ENCODE measurements at regions not wholly inside any gene's neighbourhood (a gene's known extent, or its start where the extent isn't known, plus 50 kb on each side); places are given as distances from the start of the nearest gene placed in this dataset.

DNA sequence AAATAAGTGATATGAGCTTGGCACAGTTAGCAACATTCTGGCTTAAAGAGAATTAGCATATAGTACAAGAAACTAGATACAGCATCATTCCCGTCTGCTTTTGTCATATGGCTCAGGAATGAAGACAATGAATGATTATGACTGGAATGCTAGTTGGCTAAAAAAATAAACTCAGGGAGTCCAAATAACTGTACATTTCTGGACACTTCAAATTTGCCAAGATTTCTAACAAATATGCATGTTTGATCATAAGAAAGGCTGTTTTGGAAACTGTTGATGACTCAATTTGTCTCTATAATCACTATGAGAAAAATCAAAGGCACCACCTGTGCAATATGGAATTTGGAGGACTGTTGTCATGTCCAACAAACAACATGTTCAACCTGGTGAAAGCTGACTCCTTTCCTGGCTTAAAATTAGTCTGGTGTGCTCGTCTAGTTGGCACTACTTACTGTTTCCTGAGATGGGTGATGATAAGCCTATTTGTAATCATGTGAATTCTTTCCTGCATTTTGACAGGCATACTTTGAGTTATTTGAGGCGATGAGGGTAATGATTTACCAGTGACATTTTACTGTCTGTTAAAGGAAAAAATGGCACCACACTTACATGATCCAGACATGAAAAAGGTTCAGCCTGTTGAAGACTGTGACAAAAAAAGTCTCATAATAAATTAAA lies 133.9 kb upstream of the CDH20 start:
- TF ChIP-seq, protein P1, sequence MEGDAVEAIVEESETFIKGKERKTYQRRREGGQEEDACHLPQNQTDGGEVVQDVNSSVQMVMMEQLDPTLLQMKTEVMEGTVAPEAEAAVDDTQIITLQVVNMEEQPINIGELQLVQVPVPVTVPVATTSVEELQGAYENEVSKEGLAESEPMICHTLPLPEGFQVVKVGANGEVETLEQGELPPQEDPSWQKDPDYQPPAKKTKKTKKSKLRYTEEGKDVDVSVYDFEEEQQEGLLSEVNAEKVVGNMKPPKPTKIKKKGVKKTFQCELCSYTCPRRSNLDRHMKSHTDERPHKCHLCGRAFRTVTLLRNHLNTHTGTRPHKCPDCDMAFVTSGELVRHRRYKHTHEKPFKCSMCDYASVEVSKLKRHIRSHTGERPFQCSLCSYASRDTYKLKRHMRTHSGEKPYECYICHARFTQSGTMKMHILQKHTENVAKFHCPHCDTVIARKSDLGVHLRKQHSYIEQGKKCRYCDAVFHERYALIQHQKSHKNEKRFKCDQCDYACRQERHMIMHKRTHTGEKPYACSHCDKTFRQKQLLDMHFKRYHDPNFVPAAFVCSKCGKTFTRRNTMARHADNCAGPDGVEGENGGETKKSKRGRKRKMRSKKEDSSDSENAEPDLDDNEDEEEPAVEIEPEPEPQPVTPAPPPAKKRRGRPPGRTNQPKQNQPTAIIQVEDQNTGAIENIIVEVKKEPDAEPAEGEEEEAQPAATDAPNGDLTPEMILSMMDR (IDR thresholded peaks at IDR 0.05; ENCODE audit: extremely low read depth, insufficient read depth, missing control alignments) = no peak
- no peak for DNase-seq (ENCODE audit: low spot score)
- in situ Hi-C loops (cut with MboI; ENCODE audit: low pct_unique_long_range_greater_than_20kb, low sequenced_read_pairs, unreplicated experiment) = no loop called here

DNA sequence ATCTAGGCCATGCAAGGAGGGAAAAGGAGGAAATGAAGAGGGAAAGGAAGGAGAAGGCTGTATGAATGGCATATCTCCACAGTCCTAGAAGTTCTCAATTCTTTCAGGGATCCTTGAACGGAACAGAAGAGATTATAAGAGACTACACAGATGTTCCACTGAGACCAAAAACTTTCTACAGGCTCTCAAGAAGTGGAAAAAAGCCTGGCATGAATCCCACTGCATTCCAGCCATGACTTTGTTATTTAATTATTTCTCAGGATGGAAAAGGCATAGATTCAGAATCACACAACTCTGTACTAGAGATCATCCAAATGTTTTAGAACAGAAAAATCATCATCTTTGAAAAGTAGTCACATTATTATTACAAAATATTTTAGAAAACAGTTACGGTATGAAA lies 131.7 kb upstream of the CDH20 start:
- in situ Hi-C loops (cut with MboI; ENCODE audit: low pct_unique_long_range_greater_than_20kb, low sequenced_read_pairs, unreplicated experiment) = no loop called here

DNA sequence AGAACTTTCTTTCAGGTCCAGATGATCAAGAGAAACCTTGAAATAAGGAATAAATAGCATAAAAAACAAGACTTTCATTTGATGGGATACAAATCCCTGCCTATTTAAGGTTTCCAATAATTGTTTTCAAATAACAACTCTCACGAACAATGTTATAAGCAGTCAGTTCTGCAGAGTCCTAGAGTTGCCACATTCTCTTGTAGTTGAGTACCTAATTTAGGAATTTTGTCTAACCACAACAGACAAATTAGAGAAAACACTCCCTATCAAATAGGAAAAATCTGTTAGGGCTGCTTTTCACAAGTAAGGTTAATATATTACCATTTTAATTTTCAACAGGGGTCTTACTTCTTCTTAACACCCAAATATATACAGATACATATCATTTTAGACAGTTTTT lies 130.1 kb upstream of the CDH20 start:
- in situ Hi-C loops (cut with MboI; ENCODE audit: low pct_unique_long_range_greater_than_20kb, low sequenced_read_pairs, unreplicated experiment) = no loop called here
- TF ChIP-seq, protein P1 (IDR thresholded peaks at IDR 0.05; ENCODE audit: extremely low read depth, insufficient read depth, missing control alignments) = no peak
- DNase-seq (ENCODE audit: low spot score) = no peak

More for the DNA sequence above, 131.7 kb upstream of the CDH20 start:
- TF ChIP-seq, protein P1 (IDR thresholded peaks at IDR 0.05; ENCODE audit: extremely low read depth, insufficient read depth, missing control alignments) = no peak
- DNase-seq (ENCODE audit: low spot score) = no peak

DNA sequence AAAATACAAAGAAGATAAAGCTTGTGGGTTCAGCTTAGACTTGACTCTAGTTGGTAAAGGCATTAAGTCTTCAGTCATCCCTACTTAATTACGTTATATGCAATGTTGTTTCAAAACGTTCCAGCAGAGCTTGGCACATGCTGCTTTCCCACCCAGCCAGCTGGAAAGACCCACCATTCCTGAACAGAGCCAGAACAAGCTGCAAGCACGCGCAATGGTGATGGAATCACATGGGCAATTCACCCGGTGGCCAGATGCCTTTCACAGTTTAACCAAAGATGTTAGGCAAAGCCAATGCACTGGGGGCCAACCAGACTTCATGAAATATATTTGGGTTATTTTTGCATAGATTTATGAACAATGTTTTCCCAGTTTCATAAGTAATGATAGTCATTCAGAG lies 123.4 kb upstream of the CDH20 start:
- TF ChIP-seq, protein P1 (IDR thresholded peaks at IDR 0.05; ENCODE audit: extremely low read depth, insufficient read depth, missing control alignments) = no peak
- in situ Hi-C loops (cut with MboI; ENCODE audit: low pct_unique_long_range_greater_than_20kb, low sequenced_read_pairs, unreplicated experiment) = no loop called here
- DNase-seq (ENCODE audit: low spot score) = no peak

DNA sequence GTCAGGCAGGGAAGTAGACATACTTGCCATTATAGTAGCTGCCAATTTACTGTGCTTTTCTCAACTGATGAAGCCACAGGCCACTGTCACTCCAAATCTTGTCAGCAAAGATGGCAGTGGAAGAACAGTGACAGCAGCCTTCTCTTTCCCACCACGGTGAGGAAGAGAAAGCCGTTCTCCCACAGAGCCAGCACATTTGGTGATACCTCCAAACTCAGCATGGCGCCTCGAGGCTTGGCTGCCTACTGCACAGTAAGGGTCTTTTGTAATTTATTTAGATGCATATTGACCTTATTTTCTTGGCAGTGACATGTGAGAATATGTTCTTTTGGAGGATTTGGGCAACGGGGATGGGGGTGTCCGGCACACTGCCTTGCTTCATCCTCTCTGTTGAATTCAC lies 117.2 kb upstream of the CDH20 start:
- no peak for DNase-seq (ENCODE audit: low spot score)
- TF ChIP-seq, protein P1 (IDR thresholded peaks at IDR 0.05; ENCODE audit: extremely low read depth, insufficient read depth, missing control alignments) = no peak
- in situ Hi-C loops (cut with MboI; ENCODE audit: low pct_unique_long_range_greater_than_20kb, low sequenced_read_pairs, unreplicated experiment) = no loop called here

DNA sequence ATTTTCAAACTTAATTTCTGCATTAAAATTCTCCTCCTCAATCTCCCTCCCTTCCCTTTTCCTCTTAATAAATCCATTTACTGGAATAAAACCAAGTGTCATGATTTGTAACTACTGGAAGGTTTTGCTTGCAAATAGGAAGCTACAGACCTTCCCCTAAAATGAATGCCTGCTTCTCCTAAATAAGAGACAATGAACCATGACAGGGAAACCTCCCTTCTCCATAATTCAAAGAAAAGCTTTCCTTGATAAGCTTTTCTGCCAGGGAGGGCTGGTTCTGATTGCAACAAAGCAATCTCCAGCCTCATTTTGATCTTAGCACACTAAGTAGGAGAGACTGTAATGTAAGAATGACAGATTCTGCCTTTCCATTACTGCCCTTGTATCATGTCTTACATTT lies 111.0 kb upstream of the CDH20 start:
- in situ Hi-C loops (cut with MboI; ENCODE audit: low pct_unique_long_range_greater_than_20kb, low sequenced_read_pairs, unreplicated experiment) = no loop called here
- TF ChIP-seq, protein P1 (IDR thresholded peaks at IDR 0.05; ENCODE audit: extremely low read depth, insufficient read depth, missing control alignments) = no peak
- no peak for DNase-seq (ENCODE audit: low spot score)

All from GM13977 (cell line).